ENCODE measurements at regions not wholly inside any gene's neighbourhood (a gene's known extent, or its start where the extent isn't known, plus 50 kb on each side); places are given as distances from the start of the nearest gene placed in this dataset.

DNA sequence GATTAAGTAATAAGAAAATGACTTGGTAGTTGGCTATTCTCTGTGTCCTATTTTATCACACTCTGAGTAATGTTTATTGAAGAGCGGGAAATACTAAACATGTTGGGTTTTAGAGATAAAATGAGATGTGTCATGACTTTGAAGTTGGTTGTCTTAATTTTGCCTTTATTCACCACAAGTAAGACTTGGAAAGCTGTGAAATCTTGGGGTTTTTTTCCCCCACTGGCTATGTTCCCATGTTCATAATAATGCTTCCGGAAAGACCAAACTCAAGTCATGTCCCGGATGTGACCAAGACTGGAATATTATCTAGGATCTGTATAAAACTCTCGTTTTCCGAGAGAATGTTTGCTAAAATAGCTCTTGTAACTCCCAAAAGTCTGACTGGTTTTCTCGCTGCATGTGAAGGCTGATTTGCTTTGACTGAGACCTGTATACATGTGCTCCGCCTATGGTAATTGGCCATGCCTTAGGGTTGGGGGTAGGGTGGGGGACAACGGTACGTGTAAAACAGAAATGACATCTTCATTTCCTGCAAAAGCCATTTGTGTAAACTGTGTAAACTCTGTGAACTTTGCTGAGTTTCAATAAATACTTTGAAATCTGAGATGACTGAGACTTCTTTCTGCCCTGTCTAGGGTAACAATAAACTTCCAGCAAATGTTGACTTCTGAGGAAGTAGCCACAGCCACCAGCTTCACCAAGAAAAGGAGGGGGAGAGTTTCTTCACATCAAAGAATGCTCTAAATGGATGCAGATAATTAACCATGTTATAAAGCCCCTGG lies 169.6 kb downstream of the ZNF365 start:
- Mint-ChIP-seq H3K27me3 (peaks cover 6 to 10% of the 10 kb centered on the region in 2 donors), H3K36me3 (no peaks in the 10 kb centered on the region), H3K27ac (no peak overlapping the region), H3K9me3 (no peaks in the 10 kb centered on the region), H3K4me3 (no peak overlapping the region), H3K4me1 (ENCODE audit: low read depth in 2 of 2) (no peaks in the 10 kb centered on the region)
- ATAC-seq (no peak), DNase-seq (ENCODE audit: low spot score) (no peak)

DNA sequence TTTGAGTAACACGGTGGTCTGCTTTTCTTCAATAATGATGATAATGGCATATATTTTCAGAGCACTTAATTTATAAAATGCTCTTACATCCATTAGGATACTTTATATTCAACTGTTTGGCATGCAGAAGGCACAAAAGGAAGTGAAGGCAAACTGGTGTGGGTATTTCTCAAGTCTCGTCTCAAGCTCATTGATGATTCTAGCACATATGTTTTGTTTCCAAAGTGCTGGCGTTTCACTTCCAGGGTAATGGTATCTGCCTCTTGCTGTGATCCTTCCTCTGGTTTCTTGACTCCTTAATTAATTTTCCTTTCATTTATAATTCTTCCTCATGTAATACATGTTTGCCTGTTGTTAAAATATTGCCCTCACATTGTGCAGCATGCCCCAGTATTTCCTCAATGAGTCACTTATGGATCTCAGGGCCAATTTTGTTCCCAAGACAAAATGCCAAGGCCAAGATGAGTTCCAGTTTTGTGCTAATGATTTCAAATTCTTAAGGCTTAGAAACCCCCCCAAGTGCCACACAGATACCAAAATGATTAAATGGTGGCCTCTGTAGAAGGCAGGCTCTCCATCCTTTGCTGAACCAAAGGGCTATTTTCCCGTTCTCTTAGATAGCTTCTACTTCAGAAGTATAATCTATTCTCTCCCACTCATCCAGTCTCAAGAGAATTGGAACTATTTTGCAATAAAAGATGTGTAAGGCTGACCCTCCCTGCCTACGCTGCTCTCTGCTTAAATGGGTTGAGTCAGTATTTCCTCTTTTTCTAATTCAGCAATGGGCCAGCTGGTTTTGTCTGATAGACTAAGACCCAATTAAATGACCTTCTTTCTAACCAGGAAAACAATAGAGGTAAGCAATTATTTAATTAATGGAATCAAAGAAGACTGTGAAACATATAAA lies 171.2 kb downstream of the ZNF365 start:
- DNase-seq (ENCODE audit: low spot score): no peak
- H3K27ac Mint-ChIP-seq: no peak overlapping the region
- H3K27me3 Mint-ChIP-seq: peaks cover 3 to 10% of the 10 kb centered on the region in 2 donors
- no peak for ATAC-seq
- no peak overlapping the region for H3K4me3 Mint-ChIP-seq
- H3K9me3 Mint-ChIP-seq: no peaks in the 10 kb centered on the region
- no peaks in the 10 kb centered on the region for H3K36me3 Mint-ChIP-seq
- H3K4me1 Mint-ChIP-seq (ENCODE audit: low read depth in 2 of 2): no peaks in the 10 kb centered on the region

DNA sequence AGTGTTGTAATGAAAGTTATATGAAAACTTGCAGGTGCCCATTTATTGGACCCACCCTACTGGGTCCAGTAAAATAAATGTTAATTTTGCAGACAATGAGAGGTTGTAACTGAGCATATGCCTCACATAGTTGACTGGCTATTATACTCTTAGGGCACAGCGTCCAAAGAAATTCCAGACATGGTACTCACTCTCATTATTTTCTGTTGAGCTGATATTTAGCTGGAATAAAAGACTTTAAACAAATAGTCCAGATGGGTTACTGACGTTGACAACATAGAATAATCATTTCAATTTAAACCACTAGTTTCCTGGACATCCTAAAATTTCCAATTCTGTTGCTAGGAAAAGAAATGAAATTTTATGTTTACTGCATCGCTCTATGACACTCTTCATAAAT lies 174.5 kb downstream of the ZNF365 start:
- ATAC-seq: no peak
- Mint-ChIP-seq H3K4me1 (ENCODE audit: low read depth in 2 of 2) (no peaks in the 10 kb centered on the region), H3K4me3 (no peak overlapping the region), H3K27ac (no peak overlapping the region), H3K36me3 (no peaks in the 10 kb centered on the region), H3K27me3 (peaks cover 0 to 5% of the 10 kb centered on the region in 2 donors), H3K9me3 (no peaks in the 10 kb centered on the region)
- no peak for DNase-seq (ENCODE audit: low spot score)

DNA sequence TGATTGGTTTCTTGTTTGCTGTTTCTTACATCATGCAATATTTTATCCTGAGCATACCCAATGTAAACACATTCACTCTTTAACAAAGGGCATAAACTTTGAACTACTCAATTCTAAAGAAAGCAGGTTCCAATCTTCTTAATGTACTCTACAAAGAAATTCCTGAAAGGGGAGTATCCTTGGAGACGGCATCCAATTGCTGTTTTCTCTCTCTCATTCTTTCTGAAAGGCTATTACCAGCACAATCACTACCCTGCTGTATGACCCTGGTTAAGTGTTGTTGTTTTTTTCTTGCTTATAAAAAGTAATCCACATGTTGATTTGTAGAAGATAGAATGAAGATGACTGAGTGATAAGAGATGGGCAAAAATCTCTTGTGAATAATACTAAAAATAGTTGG lies 176.0 kb downstream of the ZNF365 start:
- H3K9me3 Mint-ChIP-seq: no peaks in the 10 kb centered on the region
- ATAC-seq: no peak
- no peaks in the 10 kb centered on the region for H3K4me1 Mint-ChIP-seq (ENCODE audit: low read depth in 2 of 2)
- no peak for DNase-seq (ENCODE audit: low spot score)
- no peak overlapping the region for H3K27ac Mint-ChIP-seq
- no peak overlapping the region for H3K4me3 Mint-ChIP-seq
- peaks cover 0 to 8% of the 10 kb centered on the region in 2 donors for H3K27me3 Mint-ChIP-seq
- H3K36me3 Mint-ChIP-seq: no peaks in the 10 kb centered on the region

DNA sequence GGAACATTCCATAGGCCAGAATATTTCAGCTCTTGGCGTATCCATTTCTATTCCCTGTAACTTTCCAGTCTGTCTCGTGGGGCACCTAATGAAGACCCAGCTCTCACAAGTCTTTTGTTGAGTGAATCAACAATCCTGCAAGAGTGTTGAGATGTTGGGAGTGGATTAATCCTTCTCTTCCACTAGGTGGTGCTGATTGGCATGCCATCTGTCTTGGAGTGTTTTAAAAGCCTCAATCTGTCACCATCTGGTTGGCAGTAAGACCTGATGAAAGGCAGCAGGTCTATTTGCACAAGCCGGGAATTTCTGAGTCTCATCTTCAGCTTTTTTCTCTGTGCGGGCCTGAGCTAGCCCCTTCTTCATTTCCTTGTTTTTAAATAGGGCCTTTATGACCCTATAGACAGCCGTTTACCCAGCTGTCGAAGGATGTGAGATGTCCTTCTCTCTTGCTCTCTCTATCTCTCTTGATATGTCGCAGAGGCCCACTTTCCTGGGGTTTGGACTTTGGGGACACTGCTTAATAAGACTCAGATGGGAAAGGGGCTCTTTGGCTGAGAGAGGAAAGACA lies 180.5 kb downstream of the ZNF365 start:
- ATAC-seq (no peak), DNase-seq (ENCODE audit: low spot score) (peak; percentile 63)
- H3K4me3 Mint-ChIP-seq: no peak overlapping the region

DNA sequence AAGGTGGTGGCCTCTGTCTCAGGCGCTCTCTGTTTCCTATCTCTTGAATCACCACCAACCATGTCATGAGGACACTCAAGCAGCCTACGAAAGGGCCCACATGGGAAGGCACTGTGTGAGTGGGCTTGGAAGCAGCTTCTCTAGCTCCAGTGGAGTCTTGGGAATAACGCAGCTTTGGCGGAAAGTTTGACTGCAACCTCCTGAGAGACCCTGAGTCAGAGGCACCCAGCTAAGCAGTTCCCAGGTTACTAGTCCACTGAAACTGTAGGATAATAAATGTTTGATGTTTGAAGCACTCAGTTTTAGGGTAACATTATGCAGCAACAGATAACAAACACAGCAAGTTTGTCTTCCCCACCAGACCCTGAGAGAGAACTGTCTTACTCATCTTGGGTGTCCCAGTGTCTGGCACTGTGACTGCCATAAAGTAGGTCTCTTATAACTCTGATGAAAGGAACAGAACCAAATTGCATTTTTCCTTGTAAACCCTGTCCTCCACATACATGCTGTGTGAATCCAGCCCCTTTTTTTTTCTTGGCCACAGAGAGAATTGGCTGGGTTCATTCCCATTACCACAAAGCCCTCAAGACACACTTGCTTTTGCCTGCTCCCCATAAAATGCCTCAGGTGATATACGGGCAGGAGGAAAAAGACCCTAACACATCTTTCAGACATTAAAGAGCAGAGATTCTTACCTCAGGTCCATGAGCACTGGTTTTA lies 185.5 kb downstream of the ZNF365 start:
- Mint-ChIP-seq H3K27ac (no peak overlapping the region), H3K4me1 (ENCODE audit: low read depth in 2 of 2) (peaks cover 0 to 7% of the 10 kb centered on the region in 2 donors), H3K9me3 (no peaks in the 10 kb centered on the region), H3K36me3 (no peaks in the 10 kb centered on the region), H3K4me3 (no peak overlapping the region), H3K27me3 (peaks cover 20 to 32% of the 10 kb centered on the region in 2 donors)
- ATAC-seq (no peak), DNase-seq (ENCODE audit: low spot score) (no peak)

More for the DNA sequence above, 180.5 kb downstream of the ZNF365 start:
- Mint-ChIP-seq H3K9me3 (no peaks in the 10 kb centered on the region), H3K36me3 (no peaks in the 10 kb centered on the region), H3K27ac (no peak overlapping the region), H3K4me1 (ENCODE audit: low read depth in 2 of 2) (no peaks in the 10 kb centered on the region), H3K27me3 (peaks cover 20 to 24% of the 10 kb centered on the region in 2 donors)

DNA sequence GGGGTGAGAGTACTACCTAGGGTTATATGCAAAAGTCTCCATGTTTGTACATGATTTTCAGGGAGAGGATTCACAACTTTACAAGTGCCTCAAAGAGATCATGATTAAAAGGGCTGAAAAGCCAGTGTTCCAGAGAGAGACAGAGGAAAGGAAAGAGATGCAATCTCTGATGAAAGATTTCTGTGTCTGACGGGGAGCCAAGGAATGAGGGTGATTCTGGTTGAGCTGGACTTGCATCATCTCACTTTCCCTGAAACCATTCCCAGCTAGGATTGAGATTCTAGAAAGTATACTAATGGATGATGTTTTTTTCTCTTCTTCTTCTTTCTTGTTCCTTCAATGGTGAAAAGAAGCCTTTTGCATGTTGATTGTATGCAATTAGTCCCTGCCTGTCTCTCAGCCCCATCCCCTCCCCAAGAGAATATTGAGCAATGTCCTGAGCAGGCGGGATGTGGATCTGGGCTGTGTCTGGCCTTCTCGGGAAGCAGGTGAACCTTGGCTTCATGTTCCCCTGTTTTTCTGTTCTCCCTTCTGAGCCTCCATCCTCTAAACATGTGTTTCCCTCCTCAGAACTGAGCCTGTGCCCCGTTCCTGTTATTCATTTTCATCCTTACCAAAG lies 186.1 kb downstream of the ZNF365 start:
- no peaks in the 10 kb centered on the region for H3K36me3 Mint-ChIP-seq
- peaks cover 20 to 32% of the 10 kb centered on the region in 2 donors for H3K27me3 Mint-ChIP-seq
- ATAC-seq (no peak), DNase-seq (ENCODE audit: low spot score) (no peak)
- peaks cover 0 to 7% of the 10 kb centered on the region in 2 donors for H3K4me1 Mint-ChIP-seq (ENCODE audit: low read depth in 2 of 2)
- no peaks in the 10 kb centered on the region for H3K9me3 Mint-ChIP-seq
- no peak overlapping the region for H3K4me3 Mint-ChIP-seq
- H3K27ac Mint-ChIP-seq: no peak overlapping the region

DNA sequence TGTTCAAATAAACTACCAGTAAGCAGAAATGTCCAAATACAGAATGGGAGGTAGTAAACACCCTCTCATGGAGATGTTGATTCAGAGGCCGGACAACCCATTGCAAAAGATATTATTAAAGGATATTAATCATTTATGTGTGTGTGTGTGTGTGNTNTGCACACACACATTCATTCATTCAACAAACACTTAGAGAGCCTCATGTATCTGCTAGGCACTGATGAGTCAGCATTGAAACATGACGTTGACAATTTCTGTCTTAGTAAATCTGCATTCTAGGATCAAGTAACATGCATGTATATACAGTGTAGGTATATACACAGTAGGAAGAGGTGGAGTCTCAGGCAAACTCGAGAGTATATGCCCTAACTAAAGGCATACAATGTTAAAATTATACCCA lies 187.0 kb downstream of the ZNF365 start:
- Mint-ChIP-seq H3K9me3 (no peaks in the 10 kb centered on the region), H3K4me3 (no peak overlapping the region), H3K36me3 (no peaks in the 10 kb centered on the region), H3K4me1 (ENCODE audit: low read depth in 2 of 2) (peaks cover 0 to 7% of the 10 kb centered on the region in 2 donors), H3K27ac (no peak overlapping the region), H3K27me3 (peaks cover 20 to 26% of the 10 kb centered on the region in 2 donors)
- DNase-seq (ENCODE audit: low spot score): no peak
- no peak for ATAC-seq

DNA sequence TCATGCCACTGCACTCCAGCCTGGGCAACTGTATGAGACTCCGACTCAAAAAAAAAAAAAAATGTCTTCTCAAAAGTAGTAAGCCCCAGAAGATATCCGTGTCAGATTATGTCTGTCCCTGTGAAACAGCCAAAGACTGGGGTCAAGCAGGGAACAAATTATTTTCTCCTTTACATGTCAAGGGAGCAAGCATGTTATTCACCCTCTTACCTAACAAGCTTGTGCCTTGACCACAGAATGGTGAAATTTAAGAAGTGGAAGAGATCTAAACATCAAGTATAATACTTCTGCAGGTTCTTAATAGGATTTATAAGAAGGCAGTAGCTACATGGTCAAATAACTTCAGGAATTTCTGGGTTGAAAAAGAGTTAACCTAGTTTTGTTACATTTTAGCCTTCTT lies 187.9 kb downstream of the ZNF365 start:
- ATAC-seq (no peak), DNase-seq (ENCODE audit: low spot score) (no peak)
- Mint-ChIP-seq H3K4me3 (no peak overlapping the region), H3K4me1 (ENCODE audit: low read depth in 2 of 2) (peaks cover 0 to 7% of the 10 kb centered on the region in 2 donors), H3K36me3 (no peaks in the 10 kb centered on the region), H3K27ac (no peak overlapping the region), H3K9me3 (no peaks in the 10 kb centered on the region), H3K27me3 (peaks cover 20 to 22% of the 10 kb centered on the region in 2 donors)

DNA sequence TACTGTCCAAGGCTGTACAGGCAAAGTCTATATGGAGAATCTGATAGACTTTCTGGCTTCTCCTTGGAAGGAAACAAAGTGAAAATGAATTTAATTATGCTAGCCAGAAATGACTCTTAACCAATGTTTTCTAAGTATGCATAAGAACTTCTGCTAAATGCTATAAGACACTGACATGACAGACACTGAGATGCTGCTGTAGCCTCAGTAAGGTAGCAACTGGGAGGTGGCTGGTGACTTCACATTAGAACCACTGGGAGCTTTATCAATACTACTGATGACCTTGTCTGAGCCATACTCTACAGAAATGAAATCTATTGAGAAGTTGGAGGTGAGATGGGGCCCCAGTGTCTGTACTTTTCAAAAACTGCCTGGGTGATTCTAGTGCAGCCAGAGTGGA lies 188.6 kb downstream of the ZNF365 start:
- DNase-seq (ENCODE audit: low spot score): no peak
- H3K27me3 Mint-ChIP-seq: peaks cover 21 to 22% of the 10 kb centered on the region in 2 donors
- ATAC-seq: peak in 1 of 2 donors; percentile 70
- H3K27ac Mint-ChIP-seq: no peak overlapping the region
- no peaks in the 10 kb centered on the region for H3K36me3 Mint-ChIP-seq
- peak overlapping the region; percentile 9 for H3K4me3 Mint-ChIP-seq
- no peaks in the 10 kb centered on the region for H3K9me3 Mint-ChIP-seq
- peaks cover 0 to 7% of the 10 kb centered on the region in 2 donors for H3K4me1 Mint-ChIP-seq (ENCODE audit: low read depth in 2 of 2)

DNA sequence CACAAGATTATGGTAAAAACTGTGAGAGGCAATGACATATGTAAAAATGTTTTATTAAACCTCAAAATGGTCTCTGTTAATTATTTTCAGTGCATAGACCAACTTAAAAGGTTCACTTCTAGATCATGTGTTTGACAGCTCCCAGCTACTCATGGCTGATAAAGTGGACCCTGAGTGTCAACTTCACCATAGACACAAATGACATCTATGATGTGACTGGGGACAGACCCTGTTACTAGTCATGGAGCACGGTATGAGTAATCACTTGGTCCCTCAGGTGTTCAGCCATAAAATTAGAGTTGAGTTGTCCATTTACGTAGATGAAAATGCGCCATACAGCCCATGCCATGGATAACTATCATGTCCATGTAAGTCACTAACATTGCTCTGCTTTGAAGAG lies 199.8 kb downstream of the ZNF365 start:
- Mint-ChIP-seq H3K27ac (no peak overlapping the region), H3K4me3 (no peak overlapping the region), H3K4me1 (ENCODE audit: low read depth in 2 of 2) (no peaks in the 10 kb centered on the region), H3K27me3 (peaks cover 6 to 7% of the 10 kb centered on the region in 2 donors), H3K36me3 (no peaks in the 10 kb centered on the region), H3K9me3 (no peaks in the 10 kb centered on the region)
- DNase-seq (ENCODE audit: low spot score) (no peak), ATAC-seq (no peak)

DNA sequence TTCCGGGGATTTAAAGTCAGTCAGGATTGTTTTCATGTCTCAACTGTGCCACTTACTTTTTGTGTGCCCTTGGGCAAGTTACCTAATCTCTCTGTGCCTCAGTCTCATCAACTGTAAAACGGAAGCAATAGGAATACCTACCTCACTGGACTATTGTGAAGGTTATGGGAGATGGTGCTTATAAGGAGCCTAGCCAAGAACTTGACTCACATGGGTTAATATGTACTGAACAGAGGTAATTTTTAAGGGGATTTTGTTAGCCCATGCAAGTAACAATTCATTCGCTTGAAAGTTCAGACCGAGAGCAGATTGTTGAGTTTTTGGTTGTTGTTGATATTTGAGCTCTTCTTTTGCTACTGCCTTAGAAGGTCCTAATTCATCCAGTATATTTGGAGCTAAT lies 202.9 kb downstream of the ZNF365 start:
- no peaks in the 10 kb centered on the region for H3K9me3 Mint-ChIP-seq
- no peak for ATAC-seq

DNA sequence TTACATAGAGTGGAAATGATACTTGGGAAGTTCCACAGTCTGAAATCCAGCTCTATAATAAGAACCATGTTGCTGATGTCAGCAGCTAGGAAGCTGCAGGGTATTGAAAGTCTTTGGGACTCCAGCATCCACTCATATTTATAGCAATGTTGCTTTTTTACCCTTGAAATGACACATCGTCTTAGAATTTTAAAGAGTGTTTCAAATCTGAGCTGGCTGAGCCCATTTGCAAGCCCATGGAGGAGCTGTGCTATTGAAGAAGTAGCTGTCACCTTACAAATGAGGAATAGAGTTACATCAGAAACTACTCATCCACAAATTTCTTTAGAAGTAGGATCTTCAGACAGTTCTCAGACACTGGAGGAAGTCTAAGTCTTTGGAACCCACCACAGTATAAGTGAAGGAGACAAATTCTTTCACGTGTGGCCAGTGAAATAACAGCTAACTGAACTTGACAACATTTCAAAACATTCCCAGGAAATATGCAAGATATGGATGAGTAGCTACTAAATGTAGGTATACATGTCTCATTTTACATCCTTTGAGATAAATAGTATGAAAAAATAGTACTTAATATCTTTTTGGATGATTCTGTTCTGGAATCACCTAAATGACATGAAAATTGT lies 203.6 kb downstream of the ZNF365 start:
- H3K4me3 Mint-ChIP-seq: no peak overlapping the region
- peaks cover 5 to 7% of the 10 kb centered on the region in 2 donors for H3K27me3 Mint-ChIP-seq
- no peak for ATAC-seq
- no peaks in the 10 kb centered on the region for H3K9me3 Mint-ChIP-seq
- no peak overlapping the region for H3K27ac Mint-ChIP-seq
- DNase-seq (ENCODE audit: low spot score): no peak
- H3K4me1 Mint-ChIP-seq (ENCODE audit: low read depth in 2 of 2): no peaks in the 10 kb centered on the region
- H3K36me3 Mint-ChIP-seq: no peaks in the 10 kb centered on the region

More for the DNA sequence above, 202.9 kb downstream of the ZNF365 start:
- Mint-ChIP-seq H3K36me3 (no peaks in the 10 kb centered on the region), H3K4me1 (ENCODE audit: low read depth in 2 of 2) (no peaks in the 10 kb centered on the region), H3K27ac (no peak overlapping the region), H3K27me3 (peaks cover 7% of the 10 kb centered on the region in 2 donors), H3K4me3 (no peak overlapping the region)
- no peak for DNase-seq (ENCODE audit: low spot score)
